ENCODE measurements at regions not wholly inside any gene's neighbourhood (a gene's known extent, or its start where the extent isn't known, plus 50 kb on each side); places are given as distances from the start of the nearest gene placed in this dataset.

DNA sequence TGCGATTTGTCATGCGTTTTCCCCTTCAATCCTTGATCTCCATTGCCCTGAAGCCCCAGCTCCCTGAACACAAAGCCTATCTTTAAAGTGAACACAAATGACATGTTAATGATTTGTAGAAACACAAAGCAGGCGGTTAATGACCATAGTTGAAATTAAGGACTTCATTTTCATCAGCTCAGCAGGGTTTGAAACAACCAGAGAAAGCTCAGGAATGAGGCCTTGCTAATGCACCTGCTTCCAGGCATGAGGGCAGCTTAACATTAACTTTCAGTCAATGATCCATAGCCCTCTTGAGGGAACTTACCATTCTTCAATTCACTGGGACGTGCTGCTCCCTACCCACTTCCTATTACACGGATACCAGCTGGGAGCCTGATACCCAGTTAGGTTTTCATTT lies 427.2 kb upstream of the CBLB start:
- TF ChIP-seq, protein P1, sequence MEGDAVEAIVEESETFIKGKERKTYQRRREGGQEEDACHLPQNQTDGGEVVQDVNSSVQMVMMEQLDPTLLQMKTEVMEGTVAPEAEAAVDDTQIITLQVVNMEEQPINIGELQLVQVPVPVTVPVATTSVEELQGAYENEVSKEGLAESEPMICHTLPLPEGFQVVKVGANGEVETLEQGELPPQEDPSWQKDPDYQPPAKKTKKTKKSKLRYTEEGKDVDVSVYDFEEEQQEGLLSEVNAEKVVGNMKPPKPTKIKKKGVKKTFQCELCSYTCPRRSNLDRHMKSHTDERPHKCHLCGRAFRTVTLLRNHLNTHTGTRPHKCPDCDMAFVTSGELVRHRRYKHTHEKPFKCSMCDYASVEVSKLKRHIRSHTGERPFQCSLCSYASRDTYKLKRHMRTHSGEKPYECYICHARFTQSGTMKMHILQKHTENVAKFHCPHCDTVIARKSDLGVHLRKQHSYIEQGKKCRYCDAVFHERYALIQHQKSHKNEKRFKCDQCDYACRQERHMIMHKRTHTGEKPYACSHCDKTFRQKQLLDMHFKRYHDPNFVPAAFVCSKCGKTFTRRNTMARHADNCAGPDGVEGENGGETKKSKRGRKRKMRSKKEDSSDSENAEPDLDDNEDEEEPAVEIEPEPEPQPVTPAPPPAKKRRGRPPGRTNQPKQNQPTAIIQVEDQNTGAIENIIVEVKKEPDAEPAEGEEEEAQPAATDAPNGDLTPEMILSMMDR (conservative IDR thresholded peaks at IDR 0.05): no peak
- no peak for TF ChIP-seq ZFX (IDR thresholded peaks at IDR 0.05)
